ENCODE measurements at regions not wholly inside any gene's neighbourhood (a gene's known extent, or its start where the extent isn't known, plus 50 kb on each side); places are given as distances from the start of the nearest gene placed in this dataset.

GRCh38 chr18:33928231-33928630 lies 296.5 kb downstream of the NOL4 start:
- TF ChIP-seq CTCF (conservative IDR thresholded peaks at IDR 0.05; ENCODE audit: low read length) (no peak), EZH2phosphoT487 (IDR thresholded peaks at IDR 0.05; ENCODE audit: borderline replicate concordance) (no peak)

Measured in Loucy (cell line).